Heart right ventricle (tissue), 16 donors: ENCODE measurements at regions not wholly inside any gene's neighbourhood (a gene's known extent, or its start where the extent isn't known, plus 50 kb on each side); places are given as distances from the start of the nearest gene placed in this dataset.

Experiments
- ATAC-seq, 8 donors: fragments of 200-7000 bp; cut with Tn5 transposase; one replicate each; pipeline ENCODE4 v1.9.1; 2020; ENCODE audit warnings: mild to moderate bottlenecking in 8 of 8, moderate library complexity in 8 of 8, moderate number of reproducible peaks in 1 of 8
- DNase-seq, 2 donors: peaks; one replicate each; pipeline ENCODE4 v3.0.0-alpha.2; 2020
- H3K27ac ChIP-seq, 10 donors: fragments of 200-600 bp; sonication (generic) in 2 of 10; one replicate each; pipeline versions ENCODE4 v1.5.0 to v1.8.0; 2020 to 2022; ENCODE audit warnings: mild to moderate bottlenecking in 3 of 10
- H3K27me3 ChIP-seq, 7 donors: fragments of 200-600 bp; one replicate each; pipeline ENCODE4 v1.8.0; 2021 to 2022; ENCODE audit warnings: mild to moderate bottlenecking in 2 of 7
- H3K36me3 ChIP-seq, 9 donors: fragments of 200-600 bp; sonication (generic) in 1 of 9; one replicate each; pipeline versions ENCODE4 v1.5.0 to v1.8.0; 2020 to 2022; ENCODE audit warnings: mild to moderate bottlenecking in 2 of 9
- H3K4me1 ChIP-seq, 9 donors: fragments of 200-600 bp; sonication (generic) in 1 of 9; one replicate each; pipeline versions ENCODE4 v1.5.0 to v1.8.0; 2020 to 2022; ENCODE audit warnings: mild to moderate bottlenecking in 4 of 9
- H3K4me3 ChIP-seq, 10 donors: fragments of 200-600 bp; sonication (generic) in 2 of 10; one replicate each; pipeline versions ENCODE4 v1.5.0 to v1.8.0; 2020 to 2022; ENCODE audit warnings: mild to moderate bottlenecking in 7 of 10, moderate library complexity in 2 of 10
- H3K9me3 ChIP-seq, 11 donors: fragments of 200-600 bp in 10 of 11; sonication (generic) in 2 of 11; one replicate each; pipeline versions ENCODE4 v1.5.0 to v1.8.0; 2013 to 2022; ENCODE audit warnings: mild to moderate bottlenecking in 2 of 11, control low read depth in 1 of 11, moderate library complexity in 1 of 11
- WGBS, 2 donors: extraction: QIAGEN DNeasy Blood & Tissue Kit; methylation state at CpG; one replicate each; pipeline ENCODE4 v1.1.7; 2013; ENCODE audit warnings: inconsistent platforms in 1 of 2; 5-methylcytosine and 5-hydroxymethylcytosine counted together
- intact Hi-C, 10 donors: fragments of 100-400 bp; cut with DNase I; formaldehyde crosslinking; loops; one replicate each; pipeline versions ENCODE4 v1.11.1 to v1.14.2; 2022
- TF ChIP-seq, protein P1 (sequence below), 9 donors: fragments of 200-600 bp; sonication (generic) in 2 of 9; IDR thresholded peaks; one replicate each; pipeline versions ENCODE4 v1.5.0 to v1.8.0; 2021 to 2022; ENCODE audit warnings: antibody characterized with exemption in 9 of 9, mild to moderate bottlenecking in 5 of 9, moderate library complexity in 1 of 9
- donor health status: Arrhythmogenic right ventricular cardiomyopathy.
- donor health status: ischemic (EF 13 %, LVEDD 7.1; RV severe dilation, severe dysfunction).
- donor health status: healthy with polysubstance abuse.
- donor health status: DM: no; HTN: yes; CAD: no.
- donor health status: DM: no; HTN: no; CAD: no.
- donor health status: ischemic (EF 25% LVEDD 6.9; RV normal size, moderate dysfunction).
- donor health status: ischemic (EF 25% LVEDD 5.7; RV mildly dilated, moderate dysfunction).
- donor health status: healthy.
- donor health status: DM: yes; HTN: yes; CAD: no.
- donor health status: Ischemic cardiomyopathy.
- donor health status: ischemic (EF 35%, LVEDD 5.7; RV mildly dilated, moderate dysfunction).
- donor health status: nonischemic (EF 11% LVEDD 7.7; RV severe dilation, severe dysfunction).
- donor health status: DM: yes; HTN: yes; CAD: no.
- donor health status: PGD.
- donor health status: ischemic (EF 29% LVEDD 5.4; RV normal size, mild dysfunction).
- donor health status: nonischemic (EF 23%, LVEDD 6.1; RV moderate dilation, normal function).

DNA sequence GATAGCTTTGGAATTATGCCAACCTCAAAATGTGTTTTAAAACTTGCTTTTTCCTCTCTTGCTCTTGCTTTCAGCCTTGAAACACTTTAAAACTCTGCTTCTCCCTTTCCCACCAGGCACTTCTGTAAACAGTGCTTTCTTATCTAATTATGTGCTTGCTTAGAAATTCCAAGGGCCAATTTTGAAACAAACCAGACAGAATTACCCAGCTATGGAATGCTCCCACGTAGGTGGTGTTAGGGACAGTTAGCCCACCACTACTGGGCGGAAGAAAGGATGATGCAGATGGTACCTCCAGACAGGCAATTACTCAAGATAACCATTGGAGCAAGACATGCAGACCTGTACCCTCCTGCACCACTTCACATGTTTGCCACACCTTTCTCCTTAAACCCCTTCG lies 523.0 kb upstream of the PTPRD start:
- WGBS, 2 donors = 37 to 42% methylated on average over 3 of the region's 3 CpGs

DNA sequence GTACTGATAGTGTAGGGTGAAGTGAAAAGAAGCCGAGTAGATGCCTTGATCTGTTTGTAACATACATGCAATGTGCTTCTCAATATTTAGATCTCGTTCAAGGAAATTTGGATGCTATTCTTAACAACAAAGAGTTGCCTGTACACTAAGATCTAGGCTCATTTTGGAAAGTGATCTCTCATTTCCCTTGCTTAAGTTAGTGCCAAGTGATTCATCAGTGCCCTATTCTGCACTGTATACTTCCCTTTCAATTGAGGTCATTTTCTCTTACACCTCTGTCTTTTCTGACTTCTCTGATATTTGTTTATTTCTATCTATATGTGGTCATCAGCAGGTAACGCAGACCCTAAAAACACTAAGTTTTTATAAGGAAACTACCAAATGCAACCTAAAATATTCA lies 528.6 kb upstream of the PTPRD start:
- Histone ChIP-seq H3K27me3 (no peaks in the 10 kb centered on the region), H3K27ac (no peak overlapping the region), H3K9me3 (no peaks in the 10 kb centered on the region), H3K36me3 (no peaks in the 10 kb centered on the region), H3K4me3 (no peak overlapping the region), H3K4me1 (no peaks in the 10 kb centered on the region)
- WGBS, 2 donors = 69 to 75% methylated on average over 3 of the region's 3 CpGs
- intact Hi-C loops = no loop called here
- ATAC-seq (no peak), DNase-seq (no peak)
- TF ChIP-seq, protein P1, sequence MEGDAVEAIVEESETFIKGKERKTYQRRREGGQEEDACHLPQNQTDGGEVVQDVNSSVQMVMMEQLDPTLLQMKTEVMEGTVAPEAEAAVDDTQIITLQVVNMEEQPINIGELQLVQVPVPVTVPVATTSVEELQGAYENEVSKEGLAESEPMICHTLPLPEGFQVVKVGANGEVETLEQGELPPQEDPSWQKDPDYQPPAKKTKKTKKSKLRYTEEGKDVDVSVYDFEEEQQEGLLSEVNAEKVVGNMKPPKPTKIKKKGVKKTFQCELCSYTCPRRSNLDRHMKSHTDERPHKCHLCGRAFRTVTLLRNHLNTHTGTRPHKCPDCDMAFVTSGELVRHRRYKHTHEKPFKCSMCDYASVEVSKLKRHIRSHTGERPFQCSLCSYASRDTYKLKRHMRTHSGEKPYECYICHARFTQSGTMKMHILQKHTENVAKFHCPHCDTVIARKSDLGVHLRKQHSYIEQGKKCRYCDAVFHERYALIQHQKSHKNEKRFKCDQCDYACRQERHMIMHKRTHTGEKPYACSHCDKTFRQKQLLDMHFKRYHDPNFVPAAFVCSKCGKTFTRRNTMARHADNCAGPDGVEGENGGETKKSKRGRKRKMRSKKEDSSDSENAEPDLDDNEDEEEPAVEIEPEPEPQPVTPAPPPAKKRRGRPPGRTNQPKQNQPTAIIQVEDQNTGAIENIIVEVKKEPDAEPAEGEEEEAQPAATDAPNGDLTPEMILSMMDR (IDR thresholded peaks at IDR 0.05) = no peak

More for the DNA sequence above, 523.0 kb upstream of the PTPRD start:
- Histone ChIP-seq H3K27me3 (no peaks in the 10 kb centered on the region), H3K9me3 (no peaks in the 10 kb centered on the region), H3K27ac (no peak overlapping the region), H3K4me1 (no peaks in the 10 kb centered on the region), H3K4me3 (no peak overlapping the region), H3K36me3 (no peaks in the 10 kb centered on the region)
- intact Hi-C loops = no loop called here
- DNase-seq (no peak), ATAC-seq (no peak)
- TF ChIP-seq, protein P1 (IDR thresholded peaks at IDR 0.05) = no peak

DNA sequence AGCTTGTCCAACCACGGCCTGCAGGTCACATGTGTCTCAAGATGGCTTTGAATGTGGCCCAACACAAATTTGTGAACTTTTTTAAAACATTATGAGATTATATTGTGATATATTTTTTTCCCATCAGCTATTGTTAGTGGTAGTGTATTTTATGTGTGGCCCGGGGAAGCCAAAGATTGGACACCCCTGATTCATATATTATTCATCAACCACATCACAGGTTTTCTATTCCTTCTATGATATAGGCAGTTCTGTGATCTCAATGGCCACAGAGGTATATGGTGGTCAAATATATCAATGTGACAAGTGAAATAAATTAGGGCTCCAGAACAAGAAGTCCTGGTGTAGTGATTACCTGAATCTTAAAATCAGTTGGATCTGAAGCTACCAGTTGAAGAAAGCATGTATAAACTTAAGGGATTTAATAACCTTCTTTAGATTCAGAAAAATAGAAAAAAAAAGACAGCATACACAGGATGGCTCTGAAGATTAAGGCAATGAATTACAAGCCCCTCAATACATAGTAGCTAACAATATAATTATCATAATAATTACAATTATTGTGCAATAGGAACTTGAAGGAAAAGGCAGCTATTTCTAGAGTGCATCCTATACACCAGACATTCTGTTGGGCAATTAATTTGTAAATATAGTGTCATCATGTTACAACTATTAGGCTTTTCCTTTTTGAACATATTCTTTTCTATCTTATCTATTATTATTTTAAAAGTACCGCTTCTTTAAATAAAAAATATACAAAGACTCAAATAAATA lies 530.4 kb upstream of the PTPRD start:
- Histone ChIP-seq H3K4me1 (no peaks in the 10 kb centered on the region), H3K9me3 (no peaks in the 10 kb centered on the region), H3K27me3 (no peaks in the 10 kb centered on the region), H3K27ac (no peak overlapping the region), H3K4me3 (no peak overlapping the region), H3K36me3 (no peaks in the 10 kb centered on the region)
- TF ChIP-seq, protein P1 (IDR thresholded peaks at IDR 0.05) = no peak
- DNase-seq = no peak
- no peak for ATAC-seq
- intact Hi-C loops = no loop called here
- 72 to 82% methylated on average over 3 of the region's 3 CpGs for WGBS, 2 donors

DNA sequence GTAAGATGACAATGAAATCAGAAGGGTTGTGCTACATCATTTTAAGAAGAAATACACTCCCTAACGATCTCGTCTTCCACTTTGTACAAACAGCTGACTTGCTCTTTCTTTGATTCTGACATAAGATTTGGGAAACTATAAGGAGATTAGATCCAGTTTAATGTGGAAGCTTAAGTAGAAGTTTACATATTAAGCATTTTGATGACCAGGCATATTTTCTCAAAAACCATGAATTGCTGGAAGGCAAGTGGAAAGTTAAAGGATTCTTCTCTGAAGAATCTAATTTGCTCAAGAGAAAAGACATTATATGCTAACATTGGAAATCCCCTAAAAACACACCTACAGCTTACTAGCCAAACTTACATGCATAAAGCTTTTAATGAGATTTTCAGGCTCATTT lies 531.9 kb upstream of the PTPRD start:
- TF ChIP-seq, protein P1 (IDR thresholded peaks at IDR 0.05) = no peak
- WGBS, 2 donors = 77 to 88% methylated on average over 2 of the region's 2 CpGs
- H3K4me3 ChIP-seq = no peak overlapping the region
- no peaks in the 10 kb centered on the region for H3K9me3 ChIP-seq
- DNase-seq = no peak
- intact Hi-C loops = no loop called here
- no peaks in the 10 kb centered on the region for H3K4me1 ChIP-seq
- no peaks in the 10 kb centered on the region for H3K36me3 ChIP-seq
- H3K27ac ChIP-seq = no peak overlapping the region
- H3K27me3 ChIP-seq = no peaks in the 10 kb centered on the region
- no peak for ATAC-seq
